A549 (cell line): ENCODE measurements at regions not wholly inside any gene's neighbourhood (a gene's known extent, or its start where the extent isn't known, plus 50 kb on each side); places are given as distances from the start of the nearest gene placed in this dataset.

Source experiments
- BHLHE40 ChIP-seq: IDR thresholded peaks from 2 replicates; pipeline ENCODE4 v1.6.1; 2012; ENCODE audit warnings: low read depth, low read length, inconsistent platforms
- CBX2 ChIP-seq: fragments of 200-600 bp; sonication (generic); IDR thresholded peaks from 2 replicates; pipeline ENCODE4 v1.6.1; 2016; ENCODE audit warnings: low read depth, mild to moderate bottlenecking, borderline replicate concordance
- CHD2 ChIP-seq: fragments of 150-350 bp; IDR thresholded peaks from 2 replicates; pipeline ENCODE4 v1.6.1; 2014; ENCODE audit warnings: low read length; ENCODE audit not compliant: partially characterized antibody
- CHD4 ChIP-seq: fragments of 200-600 bp; sonication (generic); IDR thresholded peaks from 2 replicates; pipeline ENCODE4 v1.6.1; 2016; ENCODE audit warnings: antibody characterized with exemption, mild to moderate bottlenecking, borderline replicate concordance
- CTCF ChIP-seq: fragments of >200 bp; sonication (Bioruptor Twin); formaldehyde crosslinking; IDR thresholded peaks from 3 replicates; pipeline ENCODE4 v1.5.1; 2016
- EP300 ChIP-seq, 2 experiments: fragments of >200 bp; sonication (Bioruptor Twin); formaldehyde crosslinking; IDR thresholded peaks; 2 replicates in 1 of 2; 3 replicates in 1 of 2; pipeline ENCODE4 v1.6.1; 2016 to 2017
- KDM5A ChIP-seq: fragments of 200-600 bp; sonication (generic); IDR thresholded peaks from 2 replicates; pipeline ENCODE4 v1.6.1; 2016; ENCODE audit warnings: antibody characterized with exemption, mild to moderate bottlenecking
- POLR2A ChIP-seq: IDR thresholded peaks from 2 replicates; pipeline ENCODE4 v1.6.1; 2012; ENCODE audit warnings: mild to moderate bottlenecking, low read length
- REST ChIP-seq: fragments of 200-600 bp; sonication (generic); IDR thresholded peaks from 2 replicates; pipeline ENCODE4 v1.6.1; 2016; ENCODE audit warnings: antibody characterized with exemption, mild to moderate bottlenecking, moderate library complexity

- TF ChIP-seq CTCF (no peak), CBX2 (no peak), CHD2 (no peak), CHD4 (no peak), KDM5A (no peak), POLR2A (no peak), BHLHE40 (no peak), REST (no peak), EP300 (IDR thresholded peaks at IDR 0.05) (no peak)
These were observed 974.0 kb upstream of the GJE1 start for GRCh38 chr6:141158740-141159139.
